GM19467 (cell line): ENCODE measurements at regions not wholly inside any gene's neighbourhood (a gene's known extent, or its start where the extent isn't known, plus 50 kb on each side); places are given as distances from the start of the nearest gene placed in this dataset.
"Not testable (repeated sequence)": the region's sequence is repeated elsewhere in the genome, so short reads cannot be mapped to it uniquely, and the experiment has no call there.

Experiments
- ATAC-seq: cut with Tn5 transposase; IDR thresholded peaks from one replicate; pipeline ENCODE4 v1.9.1; 2021; ENCODE audit warnings: mild to moderate bottlenecking, moderate library complexity; ENCODE audit not compliant: unreplicated experiment

- no peak for ATAC-seq
These were observed 259.9 kb upstream of the DDHD1 start for GRCh38 chr14:53412819-53413675.

DNA sequence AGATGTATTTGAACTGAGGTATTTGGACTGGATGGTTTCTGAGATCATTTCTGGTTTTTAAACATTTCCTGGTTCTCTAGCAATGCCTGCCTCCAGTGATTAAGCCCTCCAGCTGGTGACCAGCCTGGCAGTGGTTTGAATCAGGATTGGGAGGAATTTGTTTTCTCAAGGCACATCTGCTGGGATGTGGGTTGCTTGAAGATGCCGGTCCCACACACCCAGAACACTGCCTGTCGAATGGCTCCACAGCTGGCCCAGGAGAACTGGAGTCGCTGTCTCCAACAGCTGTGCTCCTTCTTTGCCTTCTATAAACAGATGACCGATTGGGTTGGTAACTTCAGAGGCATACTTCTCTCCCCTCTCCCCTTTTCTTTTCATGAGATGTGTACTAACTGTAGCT, 258.0 kb upstream of the DDHD1 start:
- no peak for ATAC-seq

- no peak for ATAC-seq
These were observed 256.8 kb upstream of the DDHD1 start for GRCh38 chr14:53409969-53410368.

- ATAC-seq: no peak
These were observed 256.2 kb upstream of the DDHD1 start for GRCh38 chr14:53409289-53409688.

- no peak for ATAC-seq
These were observed 255.2 kb upstream of the DDHD1 start for GRCh38 chr14:53408175-53408879.

GRCh38 chr14:53406519-53406918, 253.4 kb upstream of the DDHD1 start:
- no peak for ATAC-seq

DNA sequence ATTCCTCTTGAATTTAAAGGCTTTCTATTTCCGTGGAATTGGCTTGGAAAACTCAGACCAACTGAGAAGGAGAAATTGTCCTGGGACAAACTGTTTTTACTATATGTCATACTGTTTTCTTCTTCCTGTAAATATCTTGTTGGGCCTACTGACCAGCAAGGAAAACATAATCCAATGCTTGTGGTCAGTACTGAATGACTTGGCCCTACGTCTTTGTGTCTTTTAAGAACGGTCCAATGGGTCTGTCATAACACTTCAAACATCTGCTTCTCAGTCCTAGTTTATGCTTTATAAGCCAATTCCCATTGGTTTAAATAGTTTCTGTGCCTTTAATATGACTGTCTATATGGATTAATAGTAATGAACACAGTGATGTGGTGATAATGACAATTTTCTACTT, 248.5 kb upstream of the DDHD1 start:
- no peak for ATAC-seq

DNA sequence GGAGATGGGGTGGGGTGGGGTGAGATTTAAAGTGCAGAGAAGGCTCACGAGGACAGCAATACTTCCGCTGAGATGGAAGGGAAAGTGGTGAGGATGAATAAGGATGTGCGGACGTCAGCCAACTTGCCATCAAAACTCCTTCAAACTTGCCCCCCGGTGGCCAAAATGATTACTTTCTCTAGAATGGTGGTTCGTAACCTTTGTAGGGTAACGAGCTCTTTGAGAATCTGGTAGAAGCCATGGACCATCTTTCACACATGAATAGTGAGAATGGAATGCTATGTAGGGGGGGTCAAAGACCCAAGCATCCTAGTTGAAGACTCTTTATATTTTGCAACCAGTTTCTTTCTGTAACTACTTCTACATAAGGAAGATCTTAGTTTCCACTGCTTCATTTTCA, 245.9 kb upstream of the DDHD1 start:
- ATAC-seq: no peak

GRCh38 chr14:53398616-53399015, 245.5 kb upstream of the DDHD1 start:
- no peak for ATAC-seq

GRCh38 chr14:53395267-53395666, 242.1 kb upstream of the DDHD1 start:
- not testable (repeated sequence) for ATAC-seq

DNA sequence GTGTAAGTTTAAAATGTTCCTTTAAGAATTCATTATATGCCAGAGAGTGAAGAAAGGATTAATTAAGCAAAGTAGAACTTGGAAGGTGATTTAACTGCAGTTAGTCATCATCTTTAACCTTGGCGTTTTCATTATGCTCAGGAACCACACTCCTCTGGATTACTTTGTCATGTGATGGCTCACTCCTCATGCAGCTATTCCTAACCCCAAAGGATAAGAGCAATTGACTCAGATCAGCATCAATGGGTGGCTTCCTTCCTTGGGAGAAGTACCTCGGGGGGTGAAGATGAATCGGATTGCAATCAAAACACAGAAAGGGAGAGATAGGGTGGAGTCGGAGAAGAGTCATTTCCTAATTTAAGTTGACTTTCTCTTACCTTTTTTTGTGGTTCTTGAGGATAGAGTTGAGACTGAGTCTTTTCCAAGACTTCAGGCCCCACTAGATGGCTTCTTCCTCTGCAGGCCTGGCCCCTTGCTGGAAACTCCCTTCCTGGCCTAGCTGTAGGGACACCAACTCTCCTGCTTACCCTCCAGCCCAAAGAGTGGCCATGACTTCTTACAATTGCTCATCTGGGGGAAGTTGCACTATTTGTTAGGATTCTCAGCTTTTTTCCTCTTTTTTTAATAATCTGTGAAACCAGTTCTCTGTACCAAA, 238.6 kb upstream of the DDHD1 start:
- no peak for ATAC-seq

DNA sequence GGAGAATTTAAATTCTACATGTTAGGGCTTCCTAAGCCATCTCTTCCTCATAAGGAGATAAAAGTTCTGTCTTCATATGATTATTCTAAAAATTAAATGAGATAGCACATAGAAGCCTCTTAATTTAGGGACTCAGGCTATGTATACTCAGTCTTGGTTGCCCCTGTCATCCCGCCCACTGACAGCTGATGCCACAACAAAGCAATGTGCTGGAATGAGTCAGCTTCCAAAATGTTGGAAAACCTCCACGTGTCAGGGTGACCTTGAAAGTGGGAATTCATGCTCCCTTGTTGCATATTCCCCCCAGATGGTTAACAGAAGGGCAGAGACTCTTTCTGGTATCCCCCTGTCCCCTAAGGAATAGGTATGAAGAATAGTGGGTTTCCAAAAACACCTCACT, 238.0 kb upstream of the DDHD1 start:
- ATAC-seq: no peak

DNA sequence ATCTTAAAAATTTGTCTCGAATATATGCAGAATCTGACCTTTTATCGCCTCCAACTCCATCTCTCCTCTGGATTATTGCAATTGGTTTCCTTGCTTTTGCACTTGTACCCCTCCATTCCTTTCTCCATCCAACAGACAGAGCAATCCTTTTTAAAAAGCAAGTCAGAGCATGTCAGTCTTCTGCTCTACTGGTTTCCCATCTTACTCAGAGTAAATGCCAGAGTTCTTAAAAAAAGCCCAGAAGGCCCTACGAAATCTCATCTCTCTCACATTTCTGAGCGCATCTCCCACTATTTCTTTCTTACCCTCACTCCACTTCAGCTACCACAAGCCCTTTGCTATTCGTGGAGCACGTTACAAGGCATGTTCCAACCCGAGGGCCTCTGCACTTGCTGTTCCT, 236.9 kb upstream of the DDHD1 start:
- ATAC-seq: no peak

GRCh38 chr14:53389202-53389601, 236.1 kb upstream of the DDHD1 start:
- ATAC-seq: no peak

GRCh38 chr14:53386362-53386761, 233.2 kb upstream of the DDHD1 start:
- no peak for ATAC-seq

DNA sequence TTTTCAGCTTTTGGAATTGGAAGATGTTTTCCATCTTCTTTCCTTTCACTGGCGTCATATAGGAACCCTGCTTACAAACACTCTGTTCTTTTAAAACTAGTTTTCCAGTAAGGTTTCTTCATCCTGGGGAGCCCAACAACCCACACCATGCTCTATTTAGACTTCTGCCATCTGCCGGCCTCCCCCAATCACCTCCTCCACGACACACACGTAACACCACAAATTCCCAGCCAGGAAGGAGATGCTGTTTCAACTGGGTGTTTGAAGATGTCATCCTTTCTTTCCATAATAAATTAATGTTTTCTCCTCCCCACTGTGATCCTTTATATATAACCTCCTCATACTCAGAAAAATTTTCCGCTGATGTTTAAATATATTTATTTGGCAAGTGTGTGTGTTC, 231.4 kb upstream of the DDHD1 start:
- ATAC-seq: no peak

GRCh38 chr14:53384073-53384472, 230.9 kb upstream of the DDHD1 start:
- no peak for ATAC-seq

- ATAC-seq: no peak
These were observed 228.8 kb upstream of the DDHD1 start for GRCh38 chr14:53381895-53382294.

DNA sequence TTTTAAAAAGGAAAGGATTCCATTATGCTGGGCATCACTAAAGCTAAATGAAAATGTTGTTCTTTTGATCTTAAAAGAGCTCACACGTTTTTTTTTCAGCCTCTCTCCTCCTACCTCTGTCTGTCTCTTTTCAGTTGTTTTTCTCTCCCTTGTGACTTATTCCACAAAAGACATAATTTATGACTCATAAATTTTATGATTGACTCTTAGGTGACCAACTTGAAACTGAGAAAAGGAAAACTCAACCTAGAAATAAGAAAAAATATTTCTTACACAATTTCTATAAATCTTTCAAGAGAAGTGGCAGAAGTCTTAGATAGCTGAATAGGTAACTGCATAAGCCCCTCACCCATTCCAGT, 227.7 kb upstream of the DDHD1 start:
- no peak for ATAC-seq

DNA sequence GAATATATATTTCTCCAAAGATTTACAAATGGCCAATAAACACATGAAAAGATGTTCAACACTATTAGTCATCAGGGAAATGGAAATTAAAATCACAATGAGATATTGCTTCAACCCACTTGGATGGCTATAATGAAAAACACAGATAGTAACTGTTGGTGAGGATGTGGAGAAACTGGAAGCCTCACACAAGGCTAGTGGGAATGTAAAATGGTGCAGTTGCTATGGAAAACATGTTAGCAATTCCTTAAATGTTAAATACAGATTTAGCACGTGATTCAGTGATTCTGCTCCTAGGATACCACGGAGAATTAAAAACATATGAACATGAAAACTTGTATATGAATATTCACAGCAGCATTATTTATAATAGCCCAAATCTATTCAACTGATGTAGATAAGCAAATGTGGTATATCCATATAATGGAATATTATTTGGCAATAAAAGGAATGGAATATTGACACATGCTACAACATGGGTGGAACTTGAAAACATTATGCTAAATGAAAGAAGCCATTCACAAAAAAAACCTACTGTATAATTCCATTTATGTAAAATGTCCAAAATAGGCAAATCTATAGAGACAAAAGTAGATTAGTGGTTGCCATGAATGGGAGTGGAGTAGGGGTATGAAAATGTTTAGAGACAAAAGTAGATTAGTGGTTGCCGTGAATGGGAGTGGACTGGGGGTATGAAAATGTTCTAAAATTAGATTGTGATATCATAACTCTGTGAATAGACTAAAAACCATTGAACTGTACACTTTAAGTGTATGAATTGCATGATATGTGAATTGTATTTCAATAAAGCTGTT, 227.1 kb upstream of the DDHD1 start:
- ATAC-seq: no peak

DNA sequence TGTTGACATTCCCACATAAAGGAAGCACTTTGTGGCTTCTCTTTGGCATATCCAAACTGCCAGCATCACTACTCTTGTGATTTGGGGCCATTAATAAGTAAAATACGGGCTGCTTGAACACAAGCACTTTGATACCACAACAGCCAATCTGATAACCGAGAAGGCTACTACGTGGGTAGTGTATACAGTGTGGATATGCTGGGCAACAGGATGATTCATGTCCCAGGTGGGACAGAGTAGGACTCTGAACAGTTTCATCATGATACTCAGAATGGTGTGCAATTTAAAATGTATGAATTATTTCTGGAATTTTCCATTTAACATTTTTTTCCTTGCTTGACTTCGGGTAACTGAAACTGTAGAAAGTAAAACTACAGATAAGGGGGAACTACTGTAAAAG, 225.0 kb upstream of the DDHD1 start:
- ATAC-seq: no peak
